Erythroblast (primary cell): ENCODE measurements at regions not wholly inside any gene's neighbourhood (a gene's known extent, or its start where the extent isn't known, plus 50 kb on each side); places are given as distances from the start of the nearest gene placed in this dataset.

Experiments used
- GATA1 ChIP-seq: IDR thresholded peaks from 2 replicates; pipeline ENCODE4 v1.6.1; 2011; ENCODE audit warnings: low read depth, mild to moderate bottlenecking, control low read depth, low read length, moderate library complexity
- POLR2A ChIP-seq: IDR thresholded peaks from 2 replicates; pipeline ENCODE4 v1.6.1; 2011; ENCODE audit warnings: mild to moderate bottlenecking, low read length

GRCh38 chr6:40832691-40833090 is 206.3 kb downstream of the UNC5CL start:
- TF ChIP-seq POLR2A: no peak
- TF ChIP-seq GATA1: no peak
